H1 (cell line): ENCODE measurements at regions not wholly inside any gene's neighbourhood (a gene's known extent, or its start where the extent isn't known, plus 50 kb on each side); places are given as distances from the start of the nearest gene placed in this dataset.

Experiments used
- CTCF ChIA-PET: fragments of 300-600 bp; sonication (Branson Sonifier 250); formaldehyde crosslinking; loops from one replicate; lab custom pipeline; 2021; ENCODE audit not compliant: partially characterized antibody; lab: Charles Lee
- POLR2A ChIA-PET: fragments of 300-600 bp; sonication (Branson Sonifier 250); formaldehyde crosslinking; loops from one replicate; lab custom pipeline; 2021; ENCODE audit warnings: inconsistent platforms; ENCODE audit not compliant: partially characterized antibody; lab: Charles Lee
- DNase-seq, 2 experiments: peaks; one replicate each; pipeline versions ENCODE4 v3.0.0 to v3.0.0-alpha.2; 2010 to 2022; ENCODE audit warnings: low spot score in 2 of 2, low read depth in 1 of 2, mixed read lengths in 1 of 2
- FAIRE-seq: peaks from 2 replicates; lab custom pipeline; 2011; peaks lifted over from hg19 to GRCh38; lab: Jason Lieb, UNC
- H2AFZ ChIP-seq: 2 replicates; pipeline ENCODE4 v1.8.1; 2012; ENCODE audit warnings: low read length, inconsistent platforms
- H2AK5ac ChIP-seq: 2 replicates; pipeline ENCODE4 v1.6.1; 2013; ENCODE audit warnings: low read depth, low read length
- H2BK120ac ChIP-seq: replicated peaks from 2 replicates; pipeline ENCODE3; 2013; ENCODE audit warnings: low read depth, low read length, inconsistent platforms
- H2BK12ac ChIP-seq: 2 replicates; pipeline ENCODE4 v1.6.1; 2013; ENCODE audit warnings: low read depth, low read length
- H2BK15ac ChIP-seq: 2 replicates; pipeline ENCODE4 v1.6.1; 2013; ENCODE audit warnings: low read length
- H2BK20ac ChIP-seq: 2 replicates; pipeline ENCODE4 v1.6.1; 2013; ENCODE audit warnings: low read length
- H2BK5ac ChIP-seq: 2 replicates; pipeline ENCODE4 v1.6.1; 2013; ENCODE audit warnings: low read depth, low read length
- H3K14ac ChIP-seq: 2 replicates; pipeline ENCODE4 v1.6.1; 2013; ENCODE audit warnings: inconsistent platforms; ENCODE audit not compliant: insufficient read length
- H3K18ac ChIP-seq: 2 replicates; pipeline ENCODE4 v1.6.1; 2013; ENCODE audit warnings: low read length; ENCODE audit errors: extremely low read depth
- H3K23ac ChIP-seq: 2 replicates; pipeline ENCODE4 v1.6.1; 2013; ENCODE audit warnings: inconsistent platforms; ENCODE audit not compliant: insufficient read length
- H3K23me2 ChIP-seq: 2 replicates; pipeline ENCODE4 v1.6.1; 2013; ENCODE audit warnings: low read depth, low read length
- H3K27ac ChIP-seq: 2 replicates; pipeline ENCODE4 v1.6.1; 2011; ENCODE audit warnings: low read depth, low read length, inconsistent platforms
- H3K27me3 ChIP-seq, 4 experiments: replicated peaks in 1 of 4; 1 replicate in 1 of 4; 2 replicates in 3 of 4; pipeline versions ENCODE4 v1.6.1 to v1.8.1; 2011 to 2013; ENCODE audit warnings: low read length in 3 of 4, mild to moderate bottlenecking in 3 of 4, inconsistent platforms in 2 of 4, mixed read lengths in 2 of 4, moderate library complexity in 1 of 4; ENCODE audit not compliant: control insufficient read depth in 3 of 4, insufficient read depth in 3 of 4; ENCODE audit errors: extremely low read depth in 1 of 4
- H3K36me3 ChIP-seq, 4 experiments: 2 replicates each; pipeline versions ENCODE4 v1.6.1 to v1.8.1; 2011 to 2013; ENCODE audit warnings: mild to moderate bottlenecking in 4 of 4, low read length in 3 of 4, moderate library complexity in 2 of 4, control low read depth in 1 of 4, inconsistent platforms in 1 of 4; ENCODE audit not compliant: insufficient read depth in 4 of 4, control insufficient read depth in 2 of 4
- H3K4ac ChIP-seq: replicated peaks from 2 replicates; pipeline ENCODE3; 2013; ENCODE audit warnings: low read length, low read depth, mixed read lengths, inconsistent platforms; ENCODE audit not compliant: insufficient read length
- H3K4me1 ChIP-seq, 4 experiments: replicated peaks in 1 of 4; 1 replicate in 1 of 4; 2 replicates in 3 of 4; pipeline versions ENCODE4 v1.6.1 to v1.8.1; 2011 to 2013; ENCODE audit warnings: low read length in 3 of 4, inconsistent platforms in 2 of 4, mixed read lengths in 1 of 4; ENCODE audit not compliant: insufficient read depth in 4 of 4, control insufficient read depth in 3 of 4
- H3K4me2 ChIP-seq, 2 experiments: 2 replicates each; pipeline versions ENCODE4 v1.6.1 to v1.8.1; 2011 to 2013; ENCODE audit warnings: low read depth in 2 of 2, low read length in 2 of 2, control low read depth in 1 of 2, inconsistent platforms in 1 of 2, mild to moderate bottlenecking in 1 of 2; ENCODE audit not compliant: insufficient read depth in 1 of 2
- H3K4me3 ChIP-seq, 4 experiments: fragments of 200-600, 300-600 bp in 1 of 4; sonication (generic), shearing (Covaris generic), sonication (Bioruptor Twin) in 1 of 4; 2 replicates each; pipeline versions ENCODE4 v1.5.1 to v1.8.1; 2011 to 2016; ENCODE audit warnings: low read length in 4 of 4, low read depth in 3 of 4, control low read depth in 2 of 4, inconsistent platforms in 2 of 4, mild to moderate bottlenecking in 2 of 4, mixed read lengths in 1 of 4, moderate library complexity in 1 of 4; ENCODE audit not compliant: insufficient read depth in 2 of 4; ENCODE audit errors: extremely low read depth in 1 of 4
- H3K56ac ChIP-seq: replicated peaks from 2 replicates; pipeline ENCODE3; 2013; ENCODE audit warnings: low read depth, mild to moderate bottlenecking, mixed read lengths, low read length, inconsistent platforms; ENCODE audit not compliant: insufficient read length
- H3K79me1 ChIP-seq: 2 replicates; pipeline ENCODE4 v1.6.1; 2013; ENCODE audit warnings: low read depth, low read length, control low read depth
- H3K79me2 ChIP-seq, 2 experiments: 2 replicates each; pipeline versions ENCODE4 v1.6.1 to v1.8.1; 2012 to 2013; ENCODE audit warnings: low read length in 2 of 2, mild to moderate bottlenecking in 2 of 2, inconsistent platforms in 1 of 2; ENCODE audit not compliant: insufficient read depth in 2 of 2, control insufficient read depth in 1 of 2
- H3K9ac ChIP-seq, 4 experiments: replicated peaks in 1 of 4; 1 replicate in 1 of 4; 2 replicates in 3 of 4; pipeline versions ENCODE4 v1.6.1 to v1.8.1; 2011 to 2013; ENCODE audit warnings: low read depth in 3 of 4, low read length in 3 of 4, control low read depth in 2 of 4, mild to moderate bottlenecking in 2 of 4, moderate library complexity in 2 of 4, inconsistent platforms in 1 of 4; ENCODE audit errors: extremely low read depth in 1 of 4
- H3K9me3 ChIP-seq, 2 experiments: 2 replicates each; pipeline versions ENCODE4 v1.6.1 to v1.8.1; 2012 to 2013; ENCODE audit warnings: mild to moderate bottlenecking in 2 of 2, moderate library complexity in 2 of 2, control low read depth in 1 of 2, inconsistent platforms in 1 of 2, low read depth in 1 of 2, low read length in 1 of 2, mixed read lengths in 1 of 2; ENCODE audit not compliant: insufficient read depth in 2 of 2
- H4K20me1 ChIP-seq, 2 experiments: replicated peaks in 1 of 2; 2 replicates each; pipeline versions ENCODE3 to v1.8.1; 2011 to 2013; ENCODE audit warnings: inconsistent platforms in 2 of 2, low read length in 2 of 2, mild to moderate bottlenecking in 1 of 2; ENCODE audit not compliant: insufficient read depth in 2 of 2, control insufficient read depth in 1 of 2
- H4K5ac ChIP-seq: 2 replicates; pipeline ENCODE4 v1.6.1; 2013; ENCODE audit warnings: low read length, low read depth, mixed read lengths, inconsistent platforms; ENCODE audit not compliant: insufficient read length
- H4K8ac ChIP-seq: 2 replicates; pipeline ENCODE4 v1.8.0; 2013; ENCODE audit warnings: mild to moderate bottlenecking, moderate library complexity, low read length, inconsistent platforms; ENCODE audit not compliant: insufficient read depth; ENCODE audit errors: extremely low read depth
- H4K91ac ChIP-seq: replicated peaks from 2 replicates; pipeline ENCODE3; 2013; ENCODE audit warnings: low read length, mixed read lengths, inconsistent platforms; ENCODE audit not compliant: insufficient read length
- CHD1 ChIP-seq: IDR thresholded peaks from 2 replicates; pipeline ENCODE4 v1.6.1; 2012; ENCODE audit warnings: low read depth, low read length, improper control_type of control experiment
- FOSL1 ChIP-seq: IDR thresholded peaks from 2 replicates; pipeline ENCODE4 v1.6.1; 2011; ENCODE audit warnings: mild to moderate bottlenecking, low read depth, low read length, moderate library complexity; ENCODE audit not compliant: insufficient read depth
- GABPA ChIP-seq: IDR thresholded peaks from 2 replicates; pipeline ENCODE4 v1.6.1; 2011; ENCODE audit warnings: mild to moderate bottlenecking, low read length, moderate library complexity, borderline replicate concordance; ENCODE audit not compliant: insufficient read depth
- GTF2F1 ChIP-seq: IDR thresholded peaks from 2 replicates; pipeline ENCODE4 v1.6.1; 2012; ENCODE audit warnings: low read depth, low read length, improper control_type of control experiment, borderline replicate concordance
- KDM5A ChIP-seq: fragments of 200-600 bp; IDR thresholded peaks from 2 replicates; pipeline ENCODE4 v1.7.1; 2012; ENCODE audit warnings: mild to moderate bottlenecking, low read length, inconsistent platforms, mixed read lengths
- NRF1 ChIP-seq: IDR thresholded peaks from 2 replicates; pipeline ENCODE4 v1.6.1; 2011; ENCODE audit warnings: mild to moderate bottlenecking, low read depth, low read length, improper control_type of control experiment
- POLR2AphosphoS5 ChIP-seq: IDR thresholded peaks from 2 replicates; pipeline ENCODE4 v1.6.1; 2011; ENCODE audit warnings: low read depth, low read length
- RNF2 ChIP-seq: fragments of 200-900, 300-1000 bp; sonication (generic); IDR thresholded peaks from 2 replicates; pipeline ENCODE4 v1.7.1; 2016; ENCODE audit warnings: borderline replicate concordance, low read depth, mild to moderate bottlenecking, antibody characterized with exemption, low read length; ENCODE audit not compliant: poor library complexity, severe bottlenecking; ENCODE audit errors: missing control alignments
- RXRA ChIP-seq: IDR thresholded peaks from 2 replicates; pipeline ENCODE4 v1.6.1; 2011; ENCODE audit warnings: low read depth, mild to moderate bottlenecking, low read length, moderate library complexity; ENCODE audit not compliant: insufficient read depth
- SIN3A ChIP-seq, 2 experiments: IDR thresholded peaks in 1 of 2; conservative IDR thresholded peaks in 1 of 2; 2 replicates each; pipeline ENCODE4 v1.6.1; 2011 to 2012; ENCODE audit warnings: low read length in 2 of 2, improper control_type of control experiment in 1 of 2, low read depth in 1 of 2, mild to moderate bottlenecking in 1 of 2
- SUZ12 ChIP-seq: fragments of 200-600 bp; sonication (generic); IDR thresholded peaks from 2 replicates; pipeline ENCODE4 v1.6.1; 2012; ENCODE audit warnings: mild to moderate bottlenecking, inconsistent platforms, low read length, moderate library complexity, mixed read lengths
- WGBS, 2 experiments: shearing (Covaris generic) in 1 of 2; methylation state at CpG; one replicate each; pipeline versions ENCODE4 v1.1.6 to v1.1.7; 2013 to 2015; ENCODE audit warnings: low lambda C conversion rate in 2 of 2, mixed read lengths in 2 of 2, inconsistent platforms in 1 of 2, low coverage in 1 of 2, missing lambda C conversion rate in 1 of 2; ENCODE audit not compliant: insufficient replicate concordance in 2 of 2, insufficient coverage in 1 of 2, insufficient read length in 1 of 2; ENCODE audit errors: extremely low coverage in 1 of 2, missing lambda C conversion rate in 1 of 2; 5-methylcytosine and 5-hydroxymethylcytosine counted together
- TF ChIP-seq, protein P1 (sequence below): IDR thresholded peaks from 2 replicates; pipeline ENCODE4 v1.6.1; 2012; ENCODE audit warnings: inconsistent platforms

DNA sequence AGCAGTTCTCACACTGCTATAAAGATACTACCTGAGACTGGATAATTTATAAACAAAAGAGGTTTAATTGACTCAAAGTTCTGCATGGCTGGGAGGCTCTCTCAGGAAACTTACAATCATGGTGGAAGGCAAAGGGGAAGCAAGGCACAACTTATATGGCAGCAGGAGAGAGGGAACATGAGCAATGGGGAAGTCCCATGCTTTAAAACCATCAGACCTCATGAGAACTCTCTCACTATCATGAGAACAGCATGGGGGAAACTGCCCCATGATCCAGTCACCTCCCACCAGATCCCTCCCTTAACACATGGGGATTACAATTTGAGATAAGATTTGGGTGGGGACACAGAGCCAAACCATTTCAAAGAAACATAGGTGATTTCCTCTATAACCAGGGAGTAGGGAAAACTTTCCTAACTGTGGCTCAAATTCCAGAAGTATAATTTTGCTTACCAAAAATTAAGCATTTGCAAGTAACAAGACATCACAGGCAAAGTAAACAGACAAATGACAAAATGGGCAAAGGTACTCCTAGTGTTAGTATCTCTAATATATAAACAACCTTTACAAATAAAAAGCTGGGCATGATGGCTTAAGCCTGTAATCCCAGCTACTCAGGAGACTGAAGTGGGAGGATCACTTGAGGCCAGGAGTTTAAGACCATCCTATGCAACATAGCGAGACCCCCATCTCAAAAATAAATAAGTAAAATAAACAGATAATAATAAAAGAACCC is 88.0 kb downstream of the KBTBD2 start:
- H3K4ac ChIP-seq, result no peak overlapping the region
- no peak overlapping the region for H4K5ac ChIP-seq
- H2BK15ac ChIP-seq, result no peak overlapping the region
- H3K9ac ChIP-seq, result no peak overlapping the region
- no peak overlapping the region for H3K23ac ChIP-seq
- CTCF ChIA-PET, result no interaction called here
- no peaks in the 10 kb centered on the region for H3K27me3 ChIP-seq
- no peaks in the 10 kb centered on the region for H3K36me3 ChIP-seq
- H3K56ac ChIP-seq, result no peak overlapping the region
- no peaks in the 10 kb centered on the region for H3K79me1 ChIP-seq
- no peaks in the 10 kb centered on the region for H3K4me1 ChIP-seq
- 93% methylated on average over 1 of the region's 1 CpG; no CpG with 5 or more reads in 1 of the 2 experiments for WGBS, 2 experiments
- H4K20me1 ChIP-seq, result no peaks in the 10 kb centered on the region
- H3K14ac ChIP-seq, result no peak overlapping the region
- no peak for DNase-seq
- H3K18ac ChIP-seq, result no peak overlapping the region
- no peak for FAIRE-seq
- no peak overlapping the region for H3K27ac ChIP-seq
- H3K4me2 ChIP-seq, result no peak overlapping the region
- no peaks in the 10 kb centered on the region for H3K79me2 ChIP-seq
- H3K4me3 ChIP-seq, result no peak overlapping the region
- H2AK5ac ChIP-seq, result no peak overlapping the region
- H4K8ac ChIP-seq, result no peak overlapping the region
- no peak overlapping the region for H2AFZ ChIP-seq
- H2BK20ac ChIP-seq, result no peak overlapping the region
- no peak overlapping the region for H2BK120ac ChIP-seq
- peaks cover 10 to 18% of the 10 kb centered on the region in 2 experiments for H3K9me3 ChIP-seq
- H4K91ac ChIP-seq, result no peak overlapping the region
- POLR2A ChIA-PET, result no interaction called here
- H2BK5ac ChIP-seq, result no peak overlapping the region
- H3K23me2 ChIP-seq, result no peaks in the 10 kb centered on the region
- no peak overlapping the region for H2BK12ac ChIP-seq
- TF ChIP-seq NRF1 (no peak), GTF2F1 (no peak), SUZ12 (no peak), POLR2AphosphoS5 (no peak), RNF2 (no peak), SIN3A (conservative IDR thresholded peaks at IDR 0.05 in 1 of 2, IDR thresholded peaks at IDR 0.05 in 1 of 2; ENCODE audit: low read depth in 1 of 2, low read length in 2 of 2) (no peak), RXRA (no peak), FOSL1 (no peak), KDM5A (no peak), CHD1 (no peak), GABPA (no peak)
- TF ChIP-seq, protein P1, sequence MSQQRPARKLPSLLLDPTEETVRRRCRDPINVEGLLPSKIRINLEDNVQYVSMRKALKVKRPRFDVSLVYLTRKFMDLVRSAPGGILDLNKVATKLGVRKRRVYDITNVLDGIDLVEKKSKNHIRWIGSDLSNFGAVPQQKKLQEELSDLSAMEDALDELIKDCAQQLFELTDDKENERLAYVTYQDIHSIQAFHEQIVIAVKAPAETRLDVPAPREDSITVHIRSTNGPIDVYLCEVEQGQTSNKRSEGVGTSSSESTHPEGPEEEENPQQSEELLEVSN, result no peak
